ENCODE measurements at regions not wholly inside any gene's neighbourhood (a gene's known extent, or its start where the extent isn't known, plus 50 kb on each side); places are given as distances from the start of the nearest gene placed in this dataset.

GRCh38 chr9:13990994-13991393, 322.9 kb downstream of the NFIB start:
- DNase-seq (ENCODE audit: low read depth) = no peak

- no peak for DNase-seq (ENCODE audit: low read depth)
Observed at GRCh38 chr9:13990331-13990730, 323.6 kb downstream of the NFIB start.

- DNase-seq (ENCODE audit: low read depth) = no peak
Observed at GRCh38 chr9:13988944-13989343, 325.0 kb downstream of the NFIB start.

- no peak for DNase-seq (ENCODE audit: low read depth)
Observed at GRCh38 chr9:13983607-13984006, 330.3 kb downstream of the NFIB start.

- DNase-seq (ENCODE audit: low read depth) = no peak
Observed at GRCh38 chr9:13979941-13980318, 334.0 kb downstream of the NFIB start.

GRCh38 chr9:13975611-13976290, 338.2 kb downstream of the NFIB start:
- no peak for DNase-seq (ENCODE audit: low read depth)

- no peak for DNase-seq (ENCODE audit: low read depth)
Observed at GRCh38 chr9:13974891-13975290, 339.1 kb downstream of the NFIB start.

- DNase-seq (ENCODE audit: low read depth) = no peak
Observed at GRCh38 chr9:13971966-13972655, 341.8 kb downstream of the NFIB start.

GRCh38 chr9:13971415-13971814, 342.5 kb downstream of the NFIB start:
- no peak for DNase-seq (ENCODE audit: low read depth)

GRCh38 chr9:13970426-13970825, 343.5 kb downstream of the NFIB start:
- DNase-seq (ENCODE audit: low read depth) = no peak

- DNase-seq (ENCODE audit: low read depth) = no peak
Observed at GRCh38 chr9:13970018-13970417, 343.9 kb downstream of the NFIB start.

GRCh38 chr9:13967438-13967837, 346.5 kb downstream of the NFIB start:
- no peak for DNase-seq (ENCODE audit: low read depth)

- DNase-seq (ENCODE audit: low read depth) = no peak
Observed at GRCh38 chr9:13967011-13967410, 346.9 kb downstream of the NFIB start.

- DNase-seq (ENCODE audit: low read depth) = no peak
Observed at GRCh38 chr9:13963005-13963653, 350.8 kb downstream of the NFIB start.

- DNase-seq (ENCODE audit: low read depth) = no peak
Observed at GRCh38 chr9:13962006-13962405, 351.9 kb downstream of the NFIB start.

- DNase-seq (ENCODE audit: low read depth) = no peak
Observed at GRCh38 chr9:13960011-13960765, 353.8 kb downstream of the NFIB start.

GRCh38 chr9:13958672-13959071, 355.3 kb downstream of the NFIB start:
- no peak for DNase-seq (ENCODE audit: low read depth)

- no peak for DNase-seq (ENCODE audit: low read depth)
Observed at GRCh38 chr9:13957089-13957488, 356.9 kb downstream of the NFIB start.

GRCh38 chr9:13956107-13956506, 357.8 kb downstream of the NFIB start:
- DNase-seq (ENCODE audit: low read depth) = no peak

- no peak for DNase-seq (ENCODE audit: low read depth)
Observed at GRCh38 chr9:13952906-13953305, 361.0 kb downstream of the NFIB start.

- DNase-seq (ENCODE audit: low read depth) = no peak
Observed at GRCh38 chr9:13948037-13948436, 365.9 kb downstream of the NFIB start.

GRCh38 chr9:13943176-13943575, 370.8 kb downstream of the NFIB start:
- DNase-seq (ENCODE audit: low read depth) = no peak
